ENCODE measurements at regions not wholly inside any gene's neighbourhood (a gene's known extent, or its start where the extent isn't known, plus 50 kb on each side); places are given as distances from the start of the nearest gene placed in this dataset.
"Not testable (repeated sequence)": the region's sequence is repeated elsewhere in the genome, so short reads cannot be mapped to it uniquely, and the experiment has no call there.

DNA sequence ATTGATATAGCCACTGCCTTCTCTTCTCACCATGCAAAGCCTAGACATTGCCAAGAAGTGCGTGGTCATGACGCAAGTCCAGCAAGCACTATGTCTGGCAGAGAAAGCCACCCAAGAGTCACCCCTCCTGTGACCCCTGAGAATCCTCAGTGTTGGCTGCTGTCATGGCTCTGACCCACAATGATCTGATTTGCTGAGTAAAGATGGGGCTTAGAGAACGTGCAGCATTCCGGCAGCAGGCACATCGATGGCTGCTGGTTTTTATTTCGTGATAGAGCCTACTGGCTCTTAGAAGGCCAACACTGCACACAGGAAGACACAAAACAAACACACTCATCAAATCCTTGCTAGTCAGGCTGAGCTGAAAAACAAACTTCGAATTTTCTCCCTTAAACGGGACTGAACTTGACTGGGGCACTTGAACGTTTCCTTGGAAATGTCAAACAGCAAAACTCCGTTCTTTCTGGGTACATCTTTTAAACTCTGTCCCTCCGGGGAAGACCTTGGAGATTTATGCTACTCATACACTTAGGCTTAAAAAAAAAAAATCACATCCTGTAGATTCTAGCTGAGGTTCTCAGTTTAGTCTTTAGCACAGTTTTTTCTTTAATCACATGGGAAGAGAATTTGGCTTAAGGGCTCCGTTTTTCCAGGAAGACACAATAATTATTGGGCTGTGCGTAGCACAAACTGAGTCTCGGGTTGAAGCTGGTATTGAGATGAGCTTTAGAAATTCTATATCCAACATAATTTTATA lies 88.2 kb upstream of the BASP1 start:
- DNase-seq, result no peak

DNA sequence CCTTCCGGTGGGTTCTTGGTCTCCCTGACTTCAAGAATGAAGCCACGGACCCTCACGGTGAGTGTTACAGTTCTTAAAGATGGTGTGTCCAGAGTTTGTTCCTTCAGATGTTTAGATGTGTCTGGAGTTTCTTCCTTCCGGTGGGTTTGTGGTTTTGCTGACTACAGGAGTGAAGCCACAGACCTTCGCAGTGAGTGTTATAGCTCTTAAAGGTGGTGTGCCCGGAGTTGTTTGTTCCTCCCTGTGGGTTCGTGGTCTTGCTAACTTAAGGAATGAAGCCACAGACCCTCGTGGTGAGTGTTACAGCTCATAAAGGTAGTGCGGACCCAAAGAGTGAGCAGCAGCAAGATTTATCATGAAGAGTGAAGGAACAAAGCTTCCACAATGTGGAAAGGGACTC lies 87.1 kb upstream of the BASP1 start:
- not testable (repeated sequence) for DNase-seq

DNA sequence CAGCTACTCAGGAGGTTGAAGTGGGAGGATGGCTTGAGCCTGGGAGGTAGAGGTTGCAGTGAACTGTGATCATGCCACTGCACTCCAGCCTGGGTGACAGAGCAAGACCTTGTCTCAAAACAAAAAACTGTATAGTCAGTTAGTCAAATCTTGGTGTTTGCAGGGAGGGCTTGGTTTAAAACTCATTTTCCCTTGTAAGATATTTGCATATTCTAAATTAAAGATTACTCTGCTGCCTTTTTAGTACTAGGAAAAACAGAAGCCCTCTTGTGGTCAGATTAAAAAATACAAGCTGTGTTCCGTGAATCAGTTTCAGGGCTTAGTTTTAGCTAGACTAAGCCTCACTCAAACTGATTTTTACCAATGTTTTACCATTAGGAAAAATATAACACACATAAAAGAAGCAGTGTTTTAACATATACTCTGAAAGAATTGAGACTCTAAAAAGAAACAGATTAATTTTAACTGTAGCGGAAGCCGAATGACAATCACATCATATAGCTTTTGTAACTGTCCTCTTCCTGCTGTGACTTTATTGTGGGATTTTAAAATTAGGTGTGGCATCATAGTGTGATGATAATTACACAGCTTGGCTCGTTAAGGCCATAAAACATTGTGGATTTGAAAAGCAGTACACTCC lies 84.9 kb upstream of the BASP1 start:
- peak; percentile 57 for DNase-seq

DNA sequence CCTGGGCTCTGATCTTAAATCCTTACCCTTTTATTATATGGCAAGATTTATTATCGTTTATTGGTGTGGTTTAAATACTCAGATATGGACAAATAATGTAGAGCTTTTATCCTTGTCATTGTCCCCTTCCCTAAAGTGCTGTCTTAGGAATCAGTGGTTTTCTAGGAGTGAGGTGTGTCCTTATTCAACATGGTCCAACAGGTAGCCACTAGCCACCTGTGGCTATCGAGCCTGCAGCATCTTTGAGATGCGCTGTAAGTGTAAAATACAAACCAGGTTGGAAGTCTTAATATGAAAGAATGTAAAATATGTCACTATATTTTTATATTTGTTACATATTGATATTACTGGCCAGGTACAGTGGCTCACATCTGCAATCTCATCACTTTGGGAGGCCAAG lies 82.4 kb upstream of the BASP1 start:
- DNase-seq, result no peak

DNA sequence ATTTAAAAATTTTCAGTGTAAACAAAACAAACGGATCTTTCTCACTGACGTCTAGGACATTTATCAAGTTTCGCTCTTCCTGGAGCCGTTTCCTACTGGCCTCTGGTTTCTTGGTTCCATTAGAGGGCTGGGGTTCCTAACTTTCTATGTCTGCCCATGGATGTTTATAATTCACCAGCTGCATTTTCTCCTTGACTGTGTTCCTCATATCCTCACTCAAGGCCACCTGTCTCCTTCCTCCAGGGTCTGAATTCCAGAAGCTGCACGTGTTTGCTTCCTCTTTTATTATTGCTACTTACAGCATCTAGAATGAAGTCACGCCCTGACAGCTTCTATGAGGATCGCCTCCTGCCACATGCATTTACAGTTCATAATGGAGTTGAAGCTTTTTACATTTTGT lies 74.1 kb upstream of the BASP1 start:
- no peak for DNase-seq

DNA sequence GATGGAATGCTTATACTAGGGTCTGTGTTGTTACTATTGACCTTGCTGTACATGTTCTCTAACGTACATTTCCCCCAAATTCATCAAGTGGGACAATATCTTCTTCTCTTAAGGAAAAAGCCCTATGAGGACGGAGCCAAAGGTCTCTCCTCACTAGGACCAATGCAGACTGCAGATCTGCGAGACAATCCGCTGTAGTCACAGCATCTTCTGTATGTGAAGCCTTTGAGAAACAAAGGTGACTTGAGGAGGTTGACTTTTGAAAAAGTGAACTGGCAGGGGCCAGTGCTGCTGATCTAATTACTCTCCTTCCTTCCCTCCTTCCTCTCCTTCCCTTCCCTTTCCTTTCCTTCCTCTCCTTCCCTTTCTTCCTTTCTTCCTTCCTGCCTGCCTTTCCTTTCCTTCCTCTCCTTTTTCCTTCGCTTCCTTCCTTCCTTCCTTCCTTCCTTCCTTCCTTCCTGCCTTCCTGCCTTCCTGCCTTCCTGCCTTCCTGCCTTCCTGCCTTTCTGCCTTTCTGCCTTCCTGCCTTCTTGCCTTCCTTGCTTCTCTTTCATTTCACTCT lies 71.1 kb upstream of the BASP1 start:
- DNase-seq, result no peak

DNA sequence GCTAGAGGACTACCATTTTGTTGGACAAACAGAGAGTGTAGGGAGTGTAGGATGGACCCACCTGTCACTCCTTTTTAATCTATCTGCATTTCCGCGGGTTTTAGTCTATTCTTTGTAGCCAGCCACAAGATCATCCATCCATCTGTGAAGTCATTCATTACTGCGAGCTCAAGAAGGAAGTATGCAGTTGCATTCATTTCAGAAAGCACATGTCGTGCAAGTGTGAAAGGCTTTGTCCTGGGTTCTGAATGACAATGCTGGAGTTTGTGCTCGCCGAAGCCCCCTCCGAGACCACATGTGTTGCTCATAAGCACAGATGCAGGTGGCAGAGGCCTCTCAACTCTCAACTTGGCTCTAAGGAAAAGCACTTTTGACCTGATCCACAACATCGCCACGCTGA lies 70.3 kb upstream of the BASP1 start:
- no peak for DNase-seq

DNA sequence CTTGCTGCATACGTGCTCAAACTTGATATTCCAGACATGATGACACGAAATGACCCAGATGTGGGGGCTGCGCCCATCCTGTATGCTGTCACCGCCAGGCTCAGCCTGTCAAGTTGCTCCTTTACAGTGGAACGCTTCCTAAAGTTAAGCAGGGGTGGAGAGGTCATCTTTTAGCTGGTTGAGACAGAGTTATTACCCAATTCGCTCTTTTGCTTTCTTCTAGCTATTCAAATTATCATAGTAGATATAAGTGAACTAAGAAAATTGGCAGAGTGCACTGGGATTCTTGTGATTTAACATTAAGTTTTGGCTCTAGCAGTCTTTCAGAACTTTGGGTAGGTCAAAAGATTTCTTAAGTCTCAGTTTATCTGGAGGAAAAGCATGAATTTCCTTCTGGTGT lies 69.8 kb upstream of the BASP1 start:
- DNase-seq, result no peak

DNA sequence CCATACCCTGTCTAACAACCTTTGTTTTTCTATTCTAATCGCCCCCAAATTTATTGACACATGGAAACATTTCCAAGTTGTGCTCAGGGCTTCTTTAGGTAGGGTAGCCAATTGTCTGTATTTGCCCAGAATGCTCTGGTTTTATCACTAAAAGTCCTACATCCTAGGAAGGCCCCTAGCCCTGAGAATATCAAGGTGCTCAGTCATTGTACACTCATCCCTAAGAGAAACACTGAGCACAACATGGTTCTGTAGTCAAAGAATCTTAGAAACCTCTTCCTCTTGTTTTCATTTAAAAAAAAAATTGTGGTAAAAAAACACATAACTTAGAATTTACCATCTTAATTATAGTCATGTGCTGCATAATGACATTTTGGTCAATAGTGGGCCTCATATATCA lies 69.0 kb upstream of the BASP1 start:
- no peak for DNase-seq

DNA sequence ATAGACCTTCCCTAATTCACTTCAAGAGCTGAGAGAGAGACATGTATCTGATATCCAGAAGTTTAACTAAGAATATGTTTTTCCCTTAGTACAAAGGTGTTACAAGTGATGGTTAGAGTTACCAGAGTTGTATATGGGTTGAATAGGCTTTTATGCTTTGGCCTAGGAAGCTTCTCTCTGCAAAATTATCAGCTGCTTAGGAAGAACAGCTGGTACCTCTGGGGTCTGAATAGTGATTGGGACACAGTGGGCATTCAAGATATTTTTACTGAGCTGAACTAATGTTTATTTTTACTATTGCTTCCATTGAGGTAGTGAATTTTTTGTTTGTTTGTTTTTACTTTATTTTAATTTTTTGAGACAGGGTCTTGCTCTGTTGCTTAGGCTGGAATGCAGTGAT lies 67.6 kb upstream of the BASP1 start:
- no peak for DNase-seq

DNA sequence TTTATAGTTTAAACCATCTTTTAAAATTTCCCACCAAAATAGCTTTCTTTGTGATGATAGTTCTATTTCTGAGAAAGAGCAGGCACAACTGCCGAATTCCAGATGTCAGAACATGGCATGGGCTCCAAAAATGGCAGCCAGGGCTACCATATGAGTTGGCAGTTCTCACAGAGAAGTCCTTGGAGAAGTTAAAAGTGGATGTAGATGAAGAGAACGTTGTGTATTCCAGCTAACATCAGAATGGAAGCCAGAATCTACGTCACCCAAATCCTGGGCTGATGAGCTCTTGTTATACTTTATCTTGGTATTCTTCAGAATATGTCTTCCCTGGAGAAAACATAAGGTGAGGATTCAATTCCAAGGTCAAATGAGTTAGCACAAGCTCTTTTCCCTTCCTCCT lies 66.9 kb upstream of the BASP1 start:
- DNase-seq, result no peak

DNA sequence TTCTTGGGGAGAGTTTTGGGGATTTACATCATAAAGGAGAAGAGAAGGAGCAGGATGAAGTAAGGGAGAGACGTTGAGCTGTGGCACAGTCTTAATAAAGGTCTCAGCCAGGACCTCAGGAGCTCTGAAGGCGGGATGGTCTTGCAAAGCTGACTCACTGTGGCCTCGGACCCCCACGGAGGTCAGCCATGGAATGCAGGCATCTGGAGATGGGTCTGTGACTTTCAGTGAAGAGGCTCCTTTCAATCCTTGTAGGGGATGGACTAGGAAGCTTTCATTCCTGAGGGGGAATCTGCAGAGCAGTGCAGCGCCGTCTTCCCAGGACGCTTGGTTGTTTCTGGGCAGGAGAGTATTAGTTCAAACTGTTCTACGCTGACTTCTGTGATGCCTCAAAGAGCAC lies 65.7 kb upstream of the BASP1 start:
- DNase-seq, result no peak

DNA sequence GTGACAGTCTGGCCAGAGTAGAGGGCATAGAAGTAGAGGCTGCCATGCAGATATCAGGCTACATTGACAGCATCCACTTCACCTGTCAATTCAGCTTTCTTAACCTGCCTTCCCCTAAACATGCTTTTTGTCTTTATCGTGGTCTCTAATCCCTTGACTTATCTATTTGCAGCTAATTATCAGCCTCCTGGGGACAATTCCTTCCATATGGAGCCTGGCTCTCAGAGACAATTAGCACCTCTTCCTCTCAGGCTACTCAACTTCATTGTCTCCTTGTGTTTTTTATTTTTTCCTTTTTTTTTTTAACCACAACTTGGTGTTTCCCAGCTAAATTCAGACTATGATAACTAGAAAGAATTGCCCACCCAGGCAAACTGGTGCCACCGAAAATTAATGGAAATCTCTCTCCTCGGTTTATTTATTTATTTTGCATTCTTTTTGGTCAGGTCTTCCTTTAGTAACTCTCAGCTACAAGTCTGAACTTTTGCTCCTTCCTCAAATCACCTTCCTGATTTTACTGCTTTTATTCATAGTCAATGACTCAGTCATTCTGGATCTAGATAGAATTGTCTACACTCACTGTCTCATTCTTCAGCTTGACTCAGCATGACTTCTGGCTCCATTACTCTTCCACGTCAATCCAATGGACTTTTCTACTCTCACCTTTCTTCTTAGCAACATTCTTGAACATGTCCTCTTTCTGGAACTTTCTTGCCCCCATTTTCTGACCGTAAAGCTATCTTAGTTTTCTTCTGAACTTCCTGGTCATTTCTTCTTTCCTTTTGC lies 63.0 kb upstream of the BASP1 start:
- peak; percentile 54 for DNase-seq

DNA sequence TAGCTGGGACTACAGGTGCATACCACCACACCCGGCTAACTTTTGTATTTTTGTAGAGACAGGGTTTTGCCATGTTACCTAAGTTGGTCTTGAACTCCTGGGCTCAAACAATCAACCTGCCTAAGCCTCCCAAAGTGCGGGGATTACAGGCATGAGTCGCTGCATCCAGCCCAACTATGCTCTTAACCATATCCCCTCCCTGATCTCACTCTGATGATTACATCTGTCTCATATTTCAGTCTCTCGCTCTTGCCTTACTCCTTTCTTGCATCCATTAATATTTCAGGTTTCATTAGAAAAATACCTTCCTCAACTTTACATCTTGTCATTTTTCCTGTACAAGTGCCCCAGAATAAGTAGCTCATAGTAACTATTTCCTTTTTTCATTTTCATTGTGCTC lies 61.0 kb upstream of the BASP1 start:
- DNase-seq, result no peak

DNA sequence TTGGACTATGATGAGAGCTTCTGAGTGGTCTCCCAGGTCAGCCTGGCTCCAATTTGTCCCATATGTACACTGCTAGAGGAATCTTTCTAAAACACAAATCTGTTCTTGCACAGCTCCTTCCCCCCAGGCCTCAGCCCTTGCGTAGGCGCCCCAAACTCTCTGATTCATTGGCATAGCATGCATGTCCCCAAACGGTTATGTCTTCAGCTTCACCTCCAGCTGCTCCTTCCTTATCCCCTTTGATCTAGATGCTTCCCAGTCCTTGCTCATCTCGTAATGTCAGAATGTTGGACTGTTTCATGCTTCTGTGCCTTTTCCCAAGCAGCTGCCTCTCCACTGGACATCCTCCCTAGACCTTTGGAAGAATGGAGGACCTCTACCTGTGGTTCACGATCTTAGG lies 60.1 kb upstream of the BASP1 start:
- no peak for DNase-seq

DNA sequence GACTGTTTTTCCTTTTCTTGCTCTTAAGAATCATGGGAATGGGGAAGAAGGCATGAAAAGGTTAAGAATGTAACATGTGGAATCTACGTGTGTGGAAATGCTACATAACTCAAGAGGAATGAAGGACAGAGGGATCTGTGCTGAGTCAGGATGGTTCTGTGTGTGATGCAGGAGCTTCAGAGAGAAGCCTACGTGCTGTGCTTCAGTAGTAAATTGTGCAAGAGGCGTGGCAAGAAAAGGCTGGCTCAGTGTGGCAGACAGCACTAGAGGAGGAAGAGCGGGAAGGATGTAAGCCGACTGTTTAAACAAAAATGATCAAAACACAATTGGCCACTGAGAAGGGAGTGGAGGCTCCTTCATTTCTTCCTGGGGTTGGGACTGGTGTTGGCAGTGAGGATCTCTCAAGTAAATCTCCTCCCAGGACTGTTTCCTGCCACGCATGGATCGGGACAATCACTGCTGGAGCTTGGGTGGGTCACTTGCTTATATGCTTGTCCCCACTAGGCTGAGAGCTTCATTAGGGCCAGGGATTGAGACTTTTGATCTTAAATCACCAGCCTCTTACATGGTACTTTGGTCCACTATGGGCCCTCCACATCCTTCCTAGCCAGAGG lies 59.4 kb upstream of the BASP1 start:
- no peak for DNase-seq

DNA sequence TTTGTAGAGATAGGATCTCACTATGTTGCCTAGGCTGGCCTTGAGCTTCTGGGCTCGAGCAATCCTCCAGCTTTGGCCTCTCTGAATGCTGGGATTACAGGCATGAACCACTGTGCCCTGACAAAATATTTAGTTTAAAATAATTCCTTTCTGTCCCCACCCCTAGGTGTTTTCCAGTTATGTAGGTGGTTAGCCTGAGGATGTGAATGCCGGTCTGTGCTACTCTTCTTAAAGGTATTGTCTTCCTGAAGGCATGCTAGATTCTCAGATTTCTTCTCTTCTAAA lies 56.7 kb upstream of the BASP1 start:
- DNase-seq, result no peak

DNA sequence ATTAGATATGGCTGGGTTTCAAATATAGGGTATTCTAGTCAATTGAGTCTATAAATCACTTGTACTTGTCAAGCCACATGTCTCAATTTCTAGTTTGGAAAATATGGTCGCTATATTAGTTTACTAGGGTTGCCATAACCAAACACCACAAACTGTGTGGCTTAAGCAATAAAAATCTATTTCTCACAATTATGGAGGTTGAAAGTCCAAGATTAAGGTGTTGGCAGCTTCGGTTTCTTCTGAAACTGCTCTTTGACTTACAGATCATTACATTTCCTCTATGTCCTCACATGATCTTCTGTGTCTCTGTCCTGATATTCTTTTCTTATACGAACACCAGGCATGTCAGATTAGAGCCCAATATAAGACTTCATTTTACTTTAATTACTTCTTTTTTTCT lies 55.8 kb upstream of the BASP1 start:
- no peak for DNase-seq

DNA sequence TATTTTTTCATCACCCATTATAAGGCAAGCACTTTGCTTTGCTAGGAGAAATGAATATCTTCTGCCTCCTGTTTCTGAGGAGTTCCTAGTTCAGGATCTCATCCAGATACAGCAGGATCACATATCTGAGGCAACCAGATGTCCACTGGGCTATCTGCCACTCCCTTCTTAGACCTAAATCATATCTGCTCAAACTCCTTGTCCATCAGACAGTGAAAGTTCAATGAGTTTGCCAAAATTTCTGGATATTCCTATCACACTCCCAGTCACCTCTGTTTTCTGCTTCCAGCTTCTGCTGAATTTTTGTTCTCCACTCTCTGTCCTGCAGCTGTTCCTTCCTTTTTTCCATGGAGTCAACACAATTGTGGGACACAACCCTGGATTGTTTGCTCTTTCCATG lies 54.2 kb upstream of the BASP1 start:
- DNase-seq, result peak; percentile 52

DNA sequence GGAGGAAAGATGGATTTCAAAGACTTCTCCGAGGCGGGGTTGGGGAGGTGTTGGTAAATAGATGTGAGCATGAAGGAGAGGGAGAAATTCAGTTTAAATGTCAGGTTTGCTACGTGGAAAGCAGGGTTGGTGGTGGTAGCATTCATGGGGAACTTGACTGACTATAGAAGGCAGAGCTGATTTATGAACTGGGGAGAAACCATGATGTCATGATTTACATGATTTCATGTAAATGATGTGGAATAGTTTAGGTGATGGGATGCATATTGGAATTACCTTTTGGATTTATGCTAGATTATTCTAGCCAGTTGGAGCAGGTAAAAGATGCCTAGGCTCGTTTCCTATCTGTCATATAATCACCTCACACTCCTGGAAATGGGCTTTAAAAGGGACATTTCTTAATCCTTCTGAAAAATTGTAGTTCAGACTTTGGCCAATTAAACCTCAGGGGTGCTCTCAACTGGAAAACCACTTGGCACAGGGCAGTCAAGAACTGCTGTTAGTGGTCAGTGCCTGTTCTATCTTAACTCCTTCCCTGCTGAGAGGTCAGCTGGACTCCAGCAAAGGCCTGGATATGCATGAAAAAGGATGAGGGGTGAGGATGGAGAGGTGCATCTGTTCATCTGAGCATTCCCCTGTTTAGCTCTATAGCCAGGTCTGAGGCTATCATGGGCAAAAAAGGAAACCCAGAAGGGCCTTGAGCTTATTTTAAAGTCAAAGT lies 50.1 kb upstream of the BASP1 start:
- no peak for DNase-seq

Data from OCI-M1 (cell line).